Colonic mucosa (tissue), 4 donors: ENCODE measurements at regions not wholly inside any gene's neighbourhood (a gene's known extent, or its start where the extent isn't known, plus 50 kb on each side); places are given as distances from the start of the nearest gene placed in this dataset.
"Not testable (repeated sequence)": the region's sequence is repeated elsewhere in the genome, so short reads cannot be mapped to it uniquely, and the experiment has no call there.

Experiments used
- DNase-seq: peaks from one replicate; pipeline ENCODE4 v3.0.0-alpha.2; 2020
- H3K27ac ChIP-seq: fragments of 200-600 bp; one replicate; pipeline ENCODE4 v1.8.0; 2021
- H3K27me3 ChIP-seq: fragments of 200-600 bp; one replicate; pipeline ENCODE4 v1.8.0; 2021
- H3K36me3 ChIP-seq: fragments of 200-600 bp; one replicate; pipeline ENCODE4 v1.8.0; 2021
- H3K4me1 ChIP-seq: fragments of 200-600 bp; one replicate; pipeline ENCODE4 v1.8.0; 2021; ENCODE audit warnings: mild to moderate bottlenecking
- H3K4me3 ChIP-seq: fragments of 200-600 bp; one replicate; pipeline ENCODE4 v1.8.0; 2021
- H3K9ac ChIP-seq, 2 donors: one replicate each; pipeline ENCODE4 v1.7.0; 2013; ENCODE audit warnings: control low read depth in 2 of 2, low read depth in 2 of 2, low read length in 2 of 2
- H3K9me3 ChIP-seq: fragments of 200-600 bp; one replicate; pipeline ENCODE4 v1.8.0; 2021
- CTCF ChIP-seq: fragments of 200-600 bp; IDR thresholded peaks from one replicate; pipeline ENCODE4 v1.8.0; 2022; ENCODE audit warnings: antibody characterized with exemption, mild to moderate bottlenecking
- intact Hi-C: fragments of 100-400 bp; cut with DNase I; formaldehyde crosslinking; loops from one replicate; pipeline ENCODE4 v1.14.1; 2022
- donor health status: healthy.
- donor health status: DM: no; HTN: no; CAD: no.
- donor health status: DM: no; HTN: no; CAD: no.

GRCh38 chr2:67164771-67165522 lies 232.2 kb upstream of the ETAA1 start:
- no peak for DNase-seq
- TF ChIP-seq CTCF: no peak

DNA sequence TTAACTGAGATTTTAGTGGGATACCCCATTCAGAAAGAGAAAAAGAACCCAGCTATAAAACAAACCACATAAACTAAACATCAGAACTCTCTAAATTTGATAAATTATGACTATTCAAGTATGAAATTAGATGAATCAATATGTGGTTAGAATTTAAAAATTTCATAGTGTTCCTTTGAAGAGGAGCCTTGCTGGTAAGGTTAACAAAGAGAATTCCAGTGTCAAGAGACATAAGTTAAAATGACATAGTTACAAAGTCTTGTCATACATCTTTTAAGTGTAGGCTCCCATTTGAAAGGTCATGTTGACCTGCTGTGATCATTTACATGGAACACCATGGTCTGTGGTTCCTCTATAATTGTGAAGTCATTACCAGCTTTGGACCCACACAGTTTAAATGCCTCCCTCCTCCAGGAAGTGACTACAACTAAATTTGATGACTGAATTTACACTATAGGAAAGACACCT lies 231.6 kb upstream of the ETAA1 start:
- Histone ChIP-seq H3K4me3 (no peak overlapping the region), H3K27me3 (no peaks in the 10 kb centered on the region), H3K4me1 (no peaks in the 10 kb centered on the region), H3K9ac (no peak overlapping the region), H3K27ac (no peak overlapping the region), H3K36me3 (no peaks in the 10 kb centered on the region), H3K9me3 (no peaks in the 10 kb centered on the region)
- intact Hi-C loops: no loop called here
- DNase-seq: no peak
- no peak for TF ChIP-seq CTCF

More at GRCh38 chr2:67164771-67165522, 232.2 kb upstream of the ETAA1 start:
- Histone ChIP-seq H3K9me3 (no peaks in the 10 kb centered on the region), H3K9ac (no peak overlapping the region), H3K27ac (no peak overlapping the region), H3K27me3 (no peaks in the 10 kb centered on the region), H3K4me3 (no peak overlapping the region), H3K36me3 (no peaks in the 10 kb centered on the region), H3K4me1 (no peaks in the 10 kb centered on the region)
- intact Hi-C loops: no loop called here

DNA sequence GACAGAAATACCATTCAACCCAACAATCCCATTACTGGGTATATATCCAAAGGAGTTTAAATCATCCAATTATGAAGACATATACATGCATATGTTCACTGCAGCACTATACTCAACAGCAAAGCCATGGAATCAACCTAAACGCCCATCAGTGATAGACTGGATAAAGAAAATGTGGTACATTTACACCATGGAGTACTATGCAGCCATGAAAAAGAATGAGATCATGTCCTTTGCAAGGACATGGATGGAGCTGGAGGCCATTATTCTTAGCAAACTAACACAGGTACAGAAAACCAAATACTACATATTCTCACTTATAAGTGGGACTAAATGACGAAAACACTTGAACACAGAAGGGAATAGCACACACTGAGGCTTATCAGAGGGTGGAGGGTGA lies 230.6 kb upstream of the ETAA1 start:
- H3K27me3 ChIP-seq, H3K4me3 ChIP-seq, H3K36me3 ChIP-seq, DNase-seq, H3K27ac ChIP-seq, H3K9me3 ChIP-seq, intact Hi-C loops, H3K4me1 ChIP-seq, H3K9ac ChIP-seq: not testable (repeated sequence)

GRCh38 chr2:67169417-67170140 lies 227.6 kb upstream of the ETAA1 start:
- no peak for TF ChIP-seq CTCF
- H3K9ac ChIP-seq: no peak overlapping the region
- no peaks in the 10 kb centered on the region for H3K9me3 ChIP-seq
- no peaks in the 10 kb centered on the region for H3K27me3 ChIP-seq
- no peak overlapping the region for H3K27ac ChIP-seq
- DNase-seq: no peak
- no peak overlapping the region for H3K4me3 ChIP-seq
- no peaks in the 10 kb centered on the region for H3K36me3 ChIP-seq
- intact Hi-C loops: no loop called here
- no peaks in the 10 kb centered on the region for H3K4me1 ChIP-seq

- TF ChIP-seq CTCF: no peak
- Histone ChIP-seq H3K36me3 (no peaks in the 10 kb centered on the region), H3K9me3 (no peaks in the 10 kb centered on the region), H3K9ac (no peak overlapping the region), H3K4me3 (no peak overlapping the region), H3K27ac (no peak overlapping the region), H3K4me1 (no peaks in the 10 kb centered on the region), H3K27me3 (no peaks in the 10 kb centered on the region)
- intact Hi-C loops: no loop called here
- no peak for DNase-seq
Observed at GRCh38 chr2:67179526-67179925, 217.6 kb upstream of the ETAA1 start.

DNA sequence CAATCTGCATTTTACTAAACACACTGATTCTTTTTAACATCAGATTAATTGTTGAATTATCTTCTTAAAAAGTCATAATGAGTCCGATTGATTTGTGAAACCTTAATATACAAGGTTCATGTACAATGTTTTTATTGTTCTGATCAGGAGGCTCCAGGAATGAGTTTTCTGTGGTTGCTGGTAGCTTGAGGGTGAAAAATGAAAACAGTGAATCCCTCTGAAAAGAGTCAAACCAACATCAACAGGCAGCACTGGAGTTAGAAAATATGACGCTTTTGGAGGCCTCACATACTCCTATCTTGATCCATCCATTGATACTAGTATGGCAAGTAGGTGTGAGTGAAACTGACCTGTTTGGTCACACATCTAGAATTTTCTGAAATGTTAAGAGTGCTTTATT lies 216.3 kb upstream of the ETAA1 start:
- Histone ChIP-seq H3K27me3 (no peaks in the 10 kb centered on the region), H3K4me3 (no peak overlapping the region), H3K36me3 (no peaks in the 10 kb centered on the region), H3K27ac (no peak overlapping the region), H3K4me1 (no peaks in the 10 kb centered on the region), H3K9me3 (no peaks in the 10 kb centered on the region), H3K9ac (no peak overlapping the region)
- TF ChIP-seq CTCF: no peak
- intact Hi-C loops: no loop called here
- DNase-seq: no peak
